ENCODE measurements at regions not wholly inside any gene's neighbourhood (a gene's known extent, or its start where the extent isn't known, plus 50 kb on each side); places are given as distances from the start of the nearest gene placed in this dataset.

DNA sequence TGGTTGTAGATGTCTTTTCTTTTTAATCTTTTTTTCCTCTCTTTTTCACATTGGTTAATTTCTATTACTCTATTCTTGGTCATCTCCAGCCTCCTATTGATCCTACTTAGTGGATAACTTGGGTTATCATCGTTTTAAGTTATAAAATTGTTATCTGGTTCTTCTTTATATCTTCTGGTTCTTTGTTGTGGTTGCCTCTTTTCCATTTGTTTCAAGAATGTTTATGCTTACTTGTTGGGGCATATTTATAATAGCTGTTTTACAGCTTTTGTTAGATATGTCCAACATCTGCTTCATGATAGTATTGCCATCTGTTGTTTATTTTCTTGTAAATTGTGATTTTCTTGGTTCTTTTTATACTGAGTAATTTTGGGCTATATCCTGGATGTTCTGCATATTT lies 1429.6 kb downstream of the TBC1D22A start:
- Histone ChIP-seq H3K9me1 (ENCODE audit: insufficient read depth, low read length) (no peaks in the 10 kb centered on the region), H4K20me1 (ENCODE audit: insufficient read depth, low read length) (no peaks in the 10 kb centered on the region), H3K27me3 (ENCODE audit: control insufficient read depth, insufficient read depth, low read length) (no peaks in the 10 kb centered on the region), H2AK9ac (replicated peaks; ENCODE audit: low read depth, low read length, poor library complexity) (no peak overlapping the region), H2AFZ (replicated peaks; ENCODE audit: low read length, poor library complexity) (no peak overlapping the region), H2BK5ac (ENCODE audit: low read depth, low read length, poor library complexity, severe bottlenecking) (no peak overlapping the region), H3K79me1 (ENCODE audit: low read depth in 1 of 2, low read length in 2 of 2) (no peaks in the 10 kb centered on the region), H3K18ac (ENCODE audit: low read depth, low read length) (no peak overlapping the region), H3K4ac (ENCODE audit: low read depth, low read length) (no peak overlapping the region), H4K5ac (ENCODE audit: low read depth, low read length) (no peak overlapping the region), H2BK20ac (ENCODE audit: low read depth, low read length) (no peak overlapping the region), H3K4me2 (ENCODE audit: low read depth, low read length) (no peak overlapping the region), H3K9me3 (ENCODE audit: control insufficient read depth, insufficient read depth, low read length) (peaks cover 30% of the 10 kb centered on the region), H4K91ac (ENCODE audit: insufficient read depth, low read depth, low read length) (no peak overlapping the region), H3K14ac (replicated peaks; ENCODE audit: low read depth, low read length) (no peak overlapping the region), H3K9ac (ENCODE audit: low read depth, low read length) (no peak overlapping the region), H3K27ac (ENCODE audit: insufficient read depth, low read length) (no peak overlapping the region), H2AK5ac (ENCODE audit: low read depth, low read length) (no peak overlapping the region), H4K8ac (ENCODE audit: low read depth in 2 of 2, low read length in 2 of 2) (no peak overlapping the region), H3K36me3 (ENCODE audit: control insufficient read depth, insufficient read depth, low read length) (no peaks in the 10 kb centered on the region), H3K56ac (ENCODE audit: extremely low read depth, insufficient read depth, low read length) (no peak overlapping the region), H2BK120ac (ENCODE audit: low read depth, low read length) (no peak overlapping the region), H3K23ac (ENCODE audit: low read depth, low read length) (no peak overlapping the region), H3K4me3 (ENCODE audit: insufficient read depth, low read depth, low read length) (no peak overlapping the region), H2BK15ac (ENCODE audit: low read depth, low read length) (no peak overlapping the region), H3K4me1 (ENCODE audit: control insufficient read depth, insufficient read depth, low read length) (no peaks in the 10 kb centered on the region)
- in situ Hi-C loops (cut with MboI; ENCODE audit: low sequenced_read_pairs), result no loop called here
- ChIA-PET CTCF (no interaction called here), POLR2A (ENCODE audit: unreplicated experiment) (no interaction called here)
- DNase-seq (no peak), ATAC-seq (ENCODE audit: low read depth) (no peak)
- dilution Hi-C loops (cut with HindIII; ENCODE audit: low sequenced_read_pairs, unreplicated experiment), result no loop called here
- no peak for TF ChIP-seq MAFK (IDR thresholded peaks at IDR 0.05; ENCODE audit: low read depth, low read length)
- no peak for TF ChIP-seq SMC3 (IDR thresholded peaks at IDR 0.05; ENCODE audit: low read depth, low read length)
- no peak for TF ChIP-seq NFE2L2 (IDR thresholded peaks at IDR 0.05; ENCODE audit: low read depth, low read length)
- no peak for TF ChIP-seq POLR2A (IDR thresholded peaks at IDR 0.05; ENCODE audit: low read depth, low read length)
- TF ChIP-seq CEBPB (IDR thresholded peaks at IDR 0.05; ENCODE audit: low read depth, low read length), result no peak
- no peak for TF ChIP-seq FOS (IDR thresholded peaks at IDR 0.05; ENCODE audit: low read depth, low read length)
- TF ChIP-seq, protein P1, sequence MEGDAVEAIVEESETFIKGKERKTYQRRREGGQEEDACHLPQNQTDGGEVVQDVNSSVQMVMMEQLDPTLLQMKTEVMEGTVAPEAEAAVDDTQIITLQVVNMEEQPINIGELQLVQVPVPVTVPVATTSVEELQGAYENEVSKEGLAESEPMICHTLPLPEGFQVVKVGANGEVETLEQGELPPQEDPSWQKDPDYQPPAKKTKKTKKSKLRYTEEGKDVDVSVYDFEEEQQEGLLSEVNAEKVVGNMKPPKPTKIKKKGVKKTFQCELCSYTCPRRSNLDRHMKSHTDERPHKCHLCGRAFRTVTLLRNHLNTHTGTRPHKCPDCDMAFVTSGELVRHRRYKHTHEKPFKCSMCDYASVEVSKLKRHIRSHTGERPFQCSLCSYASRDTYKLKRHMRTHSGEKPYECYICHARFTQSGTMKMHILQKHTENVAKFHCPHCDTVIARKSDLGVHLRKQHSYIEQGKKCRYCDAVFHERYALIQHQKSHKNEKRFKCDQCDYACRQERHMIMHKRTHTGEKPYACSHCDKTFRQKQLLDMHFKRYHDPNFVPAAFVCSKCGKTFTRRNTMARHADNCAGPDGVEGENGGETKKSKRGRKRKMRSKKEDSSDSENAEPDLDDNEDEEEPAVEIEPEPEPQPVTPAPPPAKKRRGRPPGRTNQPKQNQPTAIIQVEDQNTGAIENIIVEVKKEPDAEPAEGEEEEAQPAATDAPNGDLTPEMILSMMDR (conservative IDR thresholded peaks at IDR 0.05; ENCODE audit: low read depth, low read length), result no peak
- TF ChIP-seq CHD1 (IDR thresholded peaks at IDR 0.05; ENCODE audit: low read depth, low read length), result no peak
- no peak for TF ChIP-seq BHLHE40 (IDR thresholded peaks at IDR 0.05; ENCODE audit: low read depth, low read length)
- no peak for TF ChIP-seq RAD21 (IDR thresholded peaks at IDR 0.05; ENCODE audit: low read length)
- no CpG with 5 or more reads among the region's 1 CpG for WGBS, 2 experiments (ENCODE audit: extremely low coverage in 2 of 2, insufficient read length in 1 of 2)
- BruUV-seq (replicated peaks), result no TSS peak
- intact Hi-C loops (cut with micrococcal nuclease), result no loop called here

Data from IMR-90 (cell line).